ENCODE measurements at regions not wholly inside any gene's neighbourhood (a gene's known extent, or its start where the extent isn't known, plus 50 kb on each side); places are given as distances from the start of the nearest gene placed in this dataset.

DNA sequence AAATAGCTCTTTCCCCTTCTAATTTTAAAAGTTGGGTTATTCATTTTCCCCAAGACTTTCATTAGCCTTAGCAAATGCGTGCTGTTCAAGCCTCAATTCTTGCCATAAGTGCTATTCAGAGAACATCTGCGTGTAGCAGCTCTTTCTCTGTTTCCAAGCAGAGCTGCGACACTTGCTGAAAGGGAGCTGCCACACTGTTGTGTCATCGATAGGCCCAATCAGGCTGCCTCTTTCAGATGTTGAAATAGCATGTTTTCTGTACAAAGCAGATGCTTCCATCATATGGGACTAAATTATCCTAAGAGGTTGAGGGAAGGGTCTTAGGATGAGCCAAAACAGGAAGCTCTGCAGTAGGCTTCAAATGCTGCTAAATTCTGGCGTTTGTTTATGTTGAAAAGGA lies 220.9 kb upstream of the CDC14C start:
- DNase-seq, result no peak
- ChIA-PET CTCF (interaction anchor here (1.0 kb wide), 1 partner anchor 20 kb away, joined by 4 read pairs; no protein-coding TSS in a partner anchor), POLR2A (no interaction called here)
- H3K9me3 Mint-ChIP-seq, result no peaks in the 10 kb centered on the region
- H3K36me3 Mint-ChIP-seq (ENCODE audit: low read depth), result no peaks in the 10 kb centered on the region
- H3K27me3 Mint-ChIP-seq, result no peaks in the 10 kb centered on the region
- H3K27ac Mint-ChIP-seq, result no peak overlapping the region
- no peak overlapping the region for H3K4me3 Mint-ChIP-seq
- no peaks in the 10 kb centered on the region for H3K4me1 Mint-ChIP-seq

DNA sequence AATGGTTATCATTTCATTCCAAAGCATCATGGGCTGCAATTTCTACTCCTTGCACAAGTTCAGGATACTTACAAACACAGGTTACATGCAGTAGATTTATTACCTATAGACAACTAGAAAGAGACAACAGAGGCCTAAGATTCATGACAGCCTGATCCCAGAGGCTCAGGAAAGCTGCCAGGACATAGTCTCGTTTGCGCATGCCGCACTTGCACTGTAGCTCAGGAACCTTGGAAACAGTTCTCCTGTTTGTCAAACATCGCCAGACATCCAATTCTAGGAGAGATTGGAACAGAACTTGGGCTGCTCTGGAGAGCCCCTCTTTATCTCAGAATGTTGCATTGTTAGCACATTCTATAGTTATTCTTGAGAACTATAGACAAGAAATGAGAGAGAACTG lies 216.2 kb upstream of the CDC14C start:
- Mint-ChIP-seq H3K27ac (no peak overlapping the region), H3K4me1 (peaks cover 5% of the 10 kb centered on the region), H3K27me3 (no peaks in the 10 kb centered on the region), H3K9me3 (peaks cover 1% of the 10 kb centered on the region), H3K4me3 (no peak overlapping the region), H3K36me3 (ENCODE audit: low read depth) (no peaks in the 10 kb centered on the region)
- DNase-seq, result no peak
- ChIA-PET CTCF (no interaction called here), POLR2A (no interaction called here)

DNA sequence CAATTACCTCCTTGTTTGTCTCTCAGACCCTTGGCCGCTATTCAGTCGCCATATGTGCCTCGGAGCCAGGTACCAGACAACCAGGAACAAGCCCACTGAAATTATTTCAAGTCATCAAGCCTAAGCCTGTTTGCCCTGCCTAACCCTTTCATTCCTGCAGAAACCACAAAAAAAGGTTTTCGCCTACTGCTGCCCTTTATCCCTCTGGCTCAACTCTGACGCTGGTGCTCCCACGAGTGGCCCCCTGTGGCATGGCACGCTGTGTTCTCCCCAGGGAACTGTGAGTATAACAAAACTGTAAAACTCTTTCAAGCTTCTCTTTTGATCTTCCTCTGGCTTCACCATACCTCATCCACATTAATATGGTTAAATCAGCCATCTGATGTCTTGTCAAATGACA lies 215.7 kb upstream of the CDC14C start:
- no peaks in the 10 kb centered on the region for H3K36me3 Mint-ChIP-seq (ENCODE audit: low read depth)
- peaks cover 5% of the 10 kb centered on the region for H3K4me1 Mint-ChIP-seq
- DNase-seq, result no peak
- CTCF ChIA-PET, result no interaction called here
- peaks cover 1% of the 10 kb centered on the region for H3K9me3 Mint-ChIP-seq
- no peaks in the 10 kb centered on the region for H3K27me3 Mint-ChIP-seq
- POLR2A ChIA-PET, result no interaction called here
- H3K4me3 Mint-ChIP-seq, result no peak overlapping the region
- no peak overlapping the region for H3K27ac Mint-ChIP-seq

DNA sequence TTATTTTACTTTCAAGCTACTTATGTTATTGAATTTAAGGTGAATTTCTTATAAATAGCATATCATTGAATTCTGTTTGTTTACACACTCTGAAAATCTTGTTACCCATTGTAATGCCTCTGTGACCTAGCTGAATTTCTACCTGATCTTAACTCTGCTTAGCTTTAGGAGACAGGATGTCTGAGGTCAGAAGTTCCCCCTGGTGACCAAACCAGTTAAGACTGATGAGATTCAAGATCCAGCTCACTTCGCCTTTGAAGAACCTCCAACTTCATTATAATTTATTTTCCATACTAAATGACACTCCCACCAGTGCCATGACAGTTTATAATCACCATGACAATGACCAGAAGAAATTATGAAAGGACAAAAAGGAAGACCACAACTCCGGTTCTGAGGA lies 213.4 kb upstream of the CDC14C start:
- CTCF ChIA-PET, result no interaction called here
- no peak for DNase-seq
- POLR2A ChIA-PET, result no interaction called here

DNA sequence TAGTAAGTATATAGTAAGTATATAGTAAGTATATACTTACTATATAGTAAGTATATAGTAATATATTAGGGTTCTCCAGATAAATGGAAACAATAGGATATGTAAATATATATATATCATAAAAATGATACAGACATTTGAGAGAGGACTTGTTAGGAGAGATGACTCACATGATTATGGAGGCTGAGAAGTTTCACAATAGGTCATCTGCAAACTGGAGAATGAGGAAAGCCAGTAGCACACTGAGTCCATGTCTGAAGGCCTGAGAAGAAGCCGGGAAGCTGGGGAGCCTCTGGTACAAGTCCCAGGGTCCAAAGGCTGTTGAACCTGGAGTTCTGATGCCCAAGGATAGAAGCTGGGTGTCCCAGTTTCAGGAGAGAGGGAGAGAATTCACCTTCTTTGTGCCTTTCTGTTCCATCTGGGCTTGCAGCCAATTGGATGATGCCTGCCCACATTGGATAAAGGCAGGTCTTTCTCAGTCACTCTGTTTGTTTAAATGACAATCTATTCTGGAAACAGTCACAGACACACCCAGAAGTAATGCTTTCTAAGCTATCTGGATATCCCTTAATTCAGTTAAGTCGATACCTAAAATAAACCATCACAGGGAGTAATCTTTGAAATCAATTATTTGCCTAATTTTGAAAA lies 205.5 kb upstream of the CDC14C start:
- no peak overlapping the region for H3K27ac Mint-ChIP-seq
- no peak overlapping the region for H3K4me3 Mint-ChIP-seq
- ChIA-PET POLR2A (no interaction called here), CTCF (no interaction called here)
- no peaks in the 10 kb centered on the region for H3K9me3 Mint-ChIP-seq
- no peaks in the 10 kb centered on the region for H3K4me1 Mint-ChIP-seq
- no peaks in the 10 kb centered on the region for H3K36me3 Mint-ChIP-seq (ENCODE audit: low read depth)
- no peak for DNase-seq
- H3K27me3 Mint-ChIP-seq, result peaks cover 2% of the 10 kb centered on the region

More for the DNA sequence above, 213.4 kb upstream of the CDC14C start:
- Mint-ChIP-seq H3K27me3 (no peaks in the 10 kb centered on the region), H3K9me3 (peaks cover 1% of the 10 kb centered on the region), H3K4me3 (no peak overlapping the region), H3K27ac (no peak overlapping the region), H3K4me1 (peaks cover 5% of the 10 kb centered on the region), H3K36me3 (ENCODE audit: low read depth) (no peaks in the 10 kb centered on the region)

DNA sequence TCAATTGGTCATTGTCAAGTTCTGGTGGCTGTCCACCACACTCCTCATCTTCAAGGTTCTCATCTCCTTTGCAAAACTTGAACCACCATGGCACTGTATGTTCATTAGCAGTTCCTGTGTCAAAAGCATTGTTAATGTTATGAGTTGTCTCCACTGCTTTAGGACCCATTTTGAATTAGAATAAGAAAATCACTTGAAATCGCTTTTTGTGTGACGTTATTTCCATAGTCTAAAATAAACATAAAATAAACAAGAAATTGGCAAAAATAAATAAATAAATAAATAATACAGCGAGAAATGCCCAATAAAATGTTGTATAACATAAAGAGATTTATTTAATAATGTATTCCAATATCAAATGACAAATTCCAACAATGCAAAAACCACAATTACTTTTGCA lies 195.5 kb upstream of the CDC14C start:
- no peaks in the 10 kb centered on the region for H3K27me3 Mint-ChIP-seq
- H3K36me3 Mint-ChIP-seq (ENCODE audit: low read depth), result no peaks in the 10 kb centered on the region
- H3K9me3 Mint-ChIP-seq, result peaks cover 18% of the 10 kb centered on the region
- no peak overlapping the region for H3K27ac Mint-ChIP-seq
- ChIA-PET CTCF (no interaction called here), POLR2A (no interaction called here)
- no peak for DNase-seq
- no peak overlapping the region for H3K4me3 Mint-ChIP-seq
- no peaks in the 10 kb centered on the region for H3K4me1 Mint-ChIP-seq

DNA sequence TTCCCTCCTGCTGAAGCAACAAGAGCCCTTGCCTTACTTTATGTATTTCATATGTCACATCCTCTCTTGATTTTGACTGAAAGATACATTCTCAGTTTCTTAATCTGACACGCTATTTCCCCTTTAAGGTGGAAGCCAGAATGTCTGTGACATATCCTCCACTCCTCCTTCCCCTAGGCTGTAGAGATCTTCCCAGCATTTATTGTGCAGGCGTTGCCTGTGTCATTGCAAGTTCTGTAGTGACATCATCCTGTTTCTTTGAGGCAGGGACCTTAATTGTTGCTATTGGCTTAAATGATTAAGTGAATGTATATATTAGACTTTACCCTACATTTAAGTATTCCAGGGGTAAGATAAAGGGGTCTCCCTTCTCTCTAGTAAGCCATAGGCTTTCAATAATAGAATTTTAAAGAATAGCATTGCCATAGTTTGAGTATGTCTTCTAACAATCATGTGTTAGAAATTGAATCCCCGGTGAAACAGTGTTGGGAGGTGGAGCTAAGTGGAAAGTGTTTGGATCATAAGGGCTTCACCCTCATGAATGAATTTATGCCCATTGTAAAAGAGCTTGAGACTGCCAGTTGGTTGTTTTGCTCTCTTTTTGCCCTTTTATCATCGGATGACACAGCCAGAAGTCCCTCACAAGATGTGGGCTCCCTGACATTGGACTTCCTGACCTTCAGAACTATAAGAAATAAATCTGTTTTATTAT lies 189.5 kb upstream of the CDC14C start:
- CTCF ChIA-PET, result no interaction called here
- Mint-ChIP-seq H3K36me3 (ENCODE audit: low read depth) (no peaks in the 10 kb centered on the region), H3K27ac (no peak overlapping the region), H3K4me3 (no peak overlapping the region), H3K9me3 (peaks cover 13% of the 10 kb centered on the region), H3K4me1 (no peaks in the 10 kb centered on the region), H3K27me3 (no peaks in the 10 kb centered on the region)
- no peak for DNase-seq
- POLR2A ChIA-PET, result no interaction called here

DNA sequence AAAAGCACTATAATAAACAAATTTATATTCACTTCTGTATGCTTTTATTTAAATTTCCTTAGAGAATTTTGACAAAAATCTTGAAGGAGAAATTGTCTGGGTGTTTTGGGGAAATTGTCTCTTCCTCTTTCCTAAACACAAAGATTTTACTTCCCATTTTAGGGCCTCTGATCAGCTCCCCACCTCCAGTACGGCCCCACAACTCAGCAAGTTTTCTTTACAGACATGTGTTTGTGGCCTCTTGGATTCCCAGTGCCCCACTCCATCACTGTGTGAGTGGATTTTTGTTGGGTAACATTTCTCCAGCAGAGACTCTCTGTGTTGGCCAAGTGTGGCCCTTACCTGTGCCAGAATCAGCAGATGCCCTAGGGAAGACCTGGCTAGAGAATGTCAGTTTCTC lies 182.8 kb upstream of the CDC14C start:
- peaks cover 19% of the 10 kb centered on the region for H3K9me3 Mint-ChIP-seq
- CTCF ChIA-PET, result no interaction called here
- H3K27me3 Mint-ChIP-seq, result no peaks in the 10 kb centered on the region
- DNase-seq, result no peak
- no peaks in the 10 kb centered on the region for H3K36me3 Mint-ChIP-seq (ENCODE audit: low read depth)
- H3K27ac Mint-ChIP-seq, result no peak overlapping the region
- no peak overlapping the region for H3K4me3 Mint-ChIP-seq
- H3K4me1 Mint-ChIP-seq, result no peaks in the 10 kb centered on the region
- POLR2A ChIA-PET, result no interaction called here

DNA sequence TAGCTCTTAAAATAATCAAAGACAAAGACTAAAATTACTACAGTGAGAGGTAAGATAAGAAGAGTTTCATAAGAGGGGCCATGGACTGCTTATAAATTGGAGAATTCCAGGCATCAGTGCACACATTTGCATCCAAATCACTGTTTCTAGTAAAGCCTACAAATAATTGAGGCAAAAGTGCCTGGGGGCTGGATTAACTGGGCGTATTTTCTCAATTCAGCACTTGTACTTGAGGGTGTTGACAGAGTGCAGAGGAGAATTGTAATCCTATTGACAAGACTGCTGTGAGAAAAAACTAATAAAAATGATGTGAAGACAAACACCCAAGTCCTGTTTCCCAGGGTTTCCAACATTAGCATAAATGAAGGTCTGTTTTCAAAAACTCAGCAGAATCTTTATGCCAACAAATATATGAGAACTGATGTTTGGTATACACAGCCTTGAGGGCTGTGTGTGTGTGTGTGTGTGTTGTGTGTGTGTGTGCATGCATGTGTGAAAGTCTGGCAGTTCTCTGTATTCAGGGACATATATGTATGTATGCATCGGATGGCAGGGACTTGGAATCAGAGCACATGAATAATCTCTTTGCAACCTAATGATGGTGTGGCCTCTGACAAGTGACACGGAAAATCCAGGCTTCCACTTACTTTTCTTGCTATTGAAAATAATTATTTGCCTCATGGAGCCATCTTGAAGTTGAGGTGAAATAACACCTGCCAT lies 182.1 kb upstream of the CDC14C start:
- Mint-ChIP-seq H3K27me3 (no peaks in the 10 kb centered on the region), H3K36me3 (ENCODE audit: low read depth) (no peaks in the 10 kb centered on the region), H3K9me3 (peaks cover 19% of the 10 kb centered on the region), H3K4me3 (no peak overlapping the region), H3K27ac (no peak overlapping the region), H3K4me1 (no peaks in the 10 kb centered on the region)
- DNase-seq, result no peak
- ChIA-PET POLR2A (no interaction called here), CTCF (no interaction called here)

DNA sequence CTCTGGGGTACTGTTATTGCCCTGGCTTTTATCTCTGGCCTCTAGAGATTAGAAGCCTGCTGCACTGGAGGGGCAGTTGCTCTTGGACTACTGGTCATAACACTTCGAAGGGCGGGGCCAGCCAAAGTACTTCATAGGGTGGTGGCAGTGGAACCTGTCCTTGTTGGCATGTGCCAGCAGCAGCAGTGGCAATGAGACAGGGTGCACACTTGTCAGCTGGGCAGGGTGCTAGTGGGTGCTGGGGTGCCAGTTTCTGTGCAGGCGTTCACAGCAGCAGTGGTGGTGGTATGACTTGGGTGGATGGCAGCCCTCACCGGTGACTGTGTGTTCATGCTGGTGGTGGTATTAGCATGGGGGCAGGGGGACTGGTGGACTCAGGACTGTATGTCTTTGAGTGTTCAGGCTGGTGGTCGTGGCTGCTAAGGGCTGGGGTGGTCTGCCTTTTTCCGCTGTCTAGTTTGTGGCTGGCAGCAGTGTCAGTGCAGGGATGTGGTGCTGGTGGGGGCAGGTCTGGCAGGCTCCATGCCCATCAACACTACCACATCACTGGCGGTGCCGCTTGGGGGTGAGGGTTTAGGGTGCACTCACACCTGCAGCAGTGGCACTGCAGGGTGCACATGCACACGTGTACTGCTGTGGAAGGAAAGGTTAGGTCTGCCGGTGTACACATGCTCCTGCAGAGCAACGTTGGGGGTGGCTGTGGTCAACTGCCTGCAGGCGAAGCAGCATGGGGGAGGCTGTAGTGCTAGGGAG lies 176.1 kb upstream of the CDC14C start:
- Mint-ChIP-seq H3K4me3 (no peak overlapping the region), H3K27ac (no peak overlapping the region), H3K36me3 (ENCODE audit: low read depth) (no peaks in the 10 kb centered on the region), H3K27me3 (no peaks in the 10 kb centered on the region), H3K9me3 (no peaks in the 10 kb centered on the region), H3K4me1 (no peaks in the 10 kb centered on the region)
- POLR2A ChIA-PET, result no interaction called here
- no peak for DNase-seq
- CTCF ChIA-PET, result no interaction called here

DNA sequence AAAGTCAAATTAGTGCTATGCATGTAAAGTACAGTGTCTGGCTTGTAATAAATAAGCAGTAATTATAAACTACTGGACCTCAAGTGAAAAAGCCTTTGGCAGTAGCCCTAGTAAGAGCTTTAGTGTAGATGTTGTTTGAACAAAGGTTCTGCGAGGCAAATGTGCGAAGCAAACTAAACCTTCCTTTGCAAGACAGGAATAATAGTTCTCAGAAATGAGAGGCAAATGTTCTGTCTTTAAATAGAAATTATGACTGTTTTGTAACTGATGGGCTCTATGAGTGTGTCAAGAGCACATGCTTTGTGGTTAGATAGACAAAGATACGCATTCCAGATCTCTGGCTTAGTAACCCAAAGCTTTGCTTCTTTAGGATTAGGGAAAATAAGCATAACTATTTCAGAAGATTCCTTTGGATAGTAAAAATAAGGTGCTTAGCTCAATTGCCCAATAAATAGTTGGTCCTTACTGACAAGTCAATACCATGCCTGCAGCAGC lies 169.2 kb upstream of the CDC14C start:
- H3K36me3 Mint-ChIP-seq (ENCODE audit: low read depth), result no peaks in the 10 kb centered on the region
- no peaks in the 10 kb centered on the region for H3K9me3 Mint-ChIP-seq
- H3K4me3 Mint-ChIP-seq, result no peak overlapping the region
- CTCF ChIA-PET, result no interaction called here
- H3K27ac Mint-ChIP-seq, result no peak overlapping the region
- DNase-seq, result no peak
- no peaks in the 10 kb centered on the region for H3K4me1 Mint-ChIP-seq
- H3K27me3 Mint-ChIP-seq, result no peaks in the 10 kb centered on the region
- POLR2A ChIA-PET, result no interaction called here

DNA sequence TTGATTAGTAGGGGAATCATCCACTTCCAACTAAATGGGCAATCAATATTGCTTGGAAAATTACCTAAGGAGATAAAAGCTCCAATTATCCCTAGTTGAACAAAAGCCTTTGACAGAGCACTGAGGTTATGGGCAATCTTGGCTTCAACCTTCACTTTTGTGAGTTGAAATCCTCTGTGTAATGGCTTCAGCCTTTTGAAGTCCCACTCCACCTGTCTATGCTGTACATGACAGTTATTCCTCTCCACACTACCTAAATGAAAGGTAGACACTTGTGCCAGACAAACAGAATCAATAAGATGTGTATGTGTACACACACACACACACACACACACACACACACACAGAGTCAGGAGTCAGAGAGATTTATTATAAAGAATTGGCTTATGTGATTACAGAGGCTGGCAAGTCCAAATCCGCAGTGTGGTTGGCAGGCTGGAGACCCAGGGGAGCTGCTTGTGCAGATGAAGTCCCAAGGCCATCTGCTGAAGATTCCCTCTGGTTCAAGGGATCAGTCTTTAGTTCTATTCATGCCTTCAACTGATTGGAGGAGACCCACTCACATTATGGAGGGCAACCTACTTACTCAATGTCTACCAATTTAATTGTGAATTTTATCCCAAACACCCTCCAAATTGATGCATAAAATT lies 164.8 kb upstream of the CDC14C start:
- Mint-ChIP-seq H3K4me3 (no peak overlapping the region), H3K36me3 (ENCODE audit: low read depth) (no peaks in the 10 kb centered on the region), H3K9me3 (no peaks in the 10 kb centered on the region), H3K4me1 (no peaks in the 10 kb centered on the region), H3K27me3 (no peaks in the 10 kb centered on the region), H3K27ac (no peak overlapping the region)
- POLR2A ChIA-PET, result no interaction called here
- DNase-seq, result no peak
- CTCF ChIA-PET, result no interaction called here
